ENCODE measurements at regions not wholly inside any gene's neighbourhood (a gene's known extent, or its start where the extent isn't known, plus 50 kb on each side); places are given as distances from the start of the nearest gene placed in this dataset.
"Not testable (repeated sequence)": the region's sequence is repeated elsewhere in the genome, so short reads cannot be mapped to it uniquely, and the experiment has no call there.

DNA sequence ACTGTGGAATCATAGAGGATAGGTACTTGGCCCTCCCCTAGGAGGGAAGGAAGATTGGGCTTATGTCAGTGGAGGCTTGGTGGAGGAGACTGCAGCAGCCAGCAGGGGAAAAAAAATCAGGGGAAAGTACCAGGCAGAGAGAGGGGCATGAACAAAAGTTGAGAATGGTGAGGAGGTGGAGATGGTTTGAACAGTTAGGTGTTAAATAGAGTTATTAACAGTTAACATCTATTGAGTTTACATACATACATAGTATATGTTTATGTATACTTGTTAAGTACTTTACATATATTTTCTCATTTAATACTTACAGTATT, 136.5 kb upstream of the HNRNPU start:
- ATAC-seq (ENCODE audit: low FRiP score) (no peak), DNase-seq (ENCODE audit: low spot score) (no peak)

GRCh38 chr1:244999644-245000043, 135.3 kb upstream of the HNRNPU start:
- DNase-seq (ENCODE audit: low spot score); ATAC-seq (ENCODE audit: low FRiP score): not testable (repeated sequence)

More for the DNA sequence above, 136.5 kb upstream of the HNRNPU start:
- TF ChIP-seq, protein P1, sequence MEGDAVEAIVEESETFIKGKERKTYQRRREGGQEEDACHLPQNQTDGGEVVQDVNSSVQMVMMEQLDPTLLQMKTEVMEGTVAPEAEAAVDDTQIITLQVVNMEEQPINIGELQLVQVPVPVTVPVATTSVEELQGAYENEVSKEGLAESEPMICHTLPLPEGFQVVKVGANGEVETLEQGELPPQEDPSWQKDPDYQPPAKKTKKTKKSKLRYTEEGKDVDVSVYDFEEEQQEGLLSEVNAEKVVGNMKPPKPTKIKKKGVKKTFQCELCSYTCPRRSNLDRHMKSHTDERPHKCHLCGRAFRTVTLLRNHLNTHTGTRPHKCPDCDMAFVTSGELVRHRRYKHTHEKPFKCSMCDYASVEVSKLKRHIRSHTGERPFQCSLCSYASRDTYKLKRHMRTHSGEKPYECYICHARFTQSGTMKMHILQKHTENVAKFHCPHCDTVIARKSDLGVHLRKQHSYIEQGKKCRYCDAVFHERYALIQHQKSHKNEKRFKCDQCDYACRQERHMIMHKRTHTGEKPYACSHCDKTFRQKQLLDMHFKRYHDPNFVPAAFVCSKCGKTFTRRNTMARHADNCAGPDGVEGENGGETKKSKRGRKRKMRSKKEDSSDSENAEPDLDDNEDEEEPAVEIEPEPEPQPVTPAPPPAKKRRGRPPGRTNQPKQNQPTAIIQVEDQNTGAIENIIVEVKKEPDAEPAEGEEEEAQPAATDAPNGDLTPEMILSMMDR (IDR thresholded peaks at IDR 0.05) = no peak

GRCh38 chr1:244998717-244999346, 134.5 kb upstream of the HNRNPU start:
- TF ChIP-seq, protein P1 (IDR thresholded peaks at IDR 0.05) = no peak
- ATAC-seq (ENCODE audit: low FRiP score) (no peak), DNase-seq (ENCODE audit: low spot score) (no peak)

DNA sequence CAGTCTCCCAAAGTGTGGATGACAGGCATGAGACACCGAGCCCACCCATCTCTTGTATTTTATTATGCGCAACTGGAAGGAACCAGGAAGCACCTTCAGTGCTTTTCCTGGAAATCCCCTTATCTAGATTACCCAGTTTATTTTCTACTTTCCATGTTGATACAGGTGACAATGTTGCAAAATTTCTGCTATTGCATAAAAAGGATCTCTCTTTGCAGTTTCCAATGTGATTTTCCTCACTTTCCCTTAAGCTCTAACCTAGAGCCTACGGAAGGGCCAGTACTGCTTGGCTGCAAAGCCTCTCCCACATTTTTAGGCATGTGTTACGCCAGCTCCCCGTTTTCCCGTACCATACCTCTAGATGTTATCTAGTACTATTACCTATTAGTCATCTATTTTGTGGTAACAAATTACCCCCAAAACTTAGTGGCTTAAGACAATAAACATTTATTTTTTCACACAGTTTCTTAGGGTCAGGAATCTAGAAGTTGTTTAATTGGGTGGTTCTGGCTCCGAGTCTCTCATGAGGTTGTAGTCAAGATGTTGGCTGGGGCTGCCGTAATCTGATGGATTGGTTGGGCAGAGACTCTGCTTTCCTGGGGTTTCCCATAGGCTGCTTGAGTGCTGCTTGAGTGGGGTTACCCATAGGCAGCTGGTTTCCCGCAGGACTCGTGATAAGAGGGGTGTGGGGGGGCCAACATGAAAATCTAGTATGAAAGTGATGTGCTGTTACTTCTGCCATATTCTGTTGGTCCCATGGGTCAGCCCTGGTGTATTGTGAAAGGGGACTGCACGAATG, 131.5 kb upstream of the HNRNPU start:
- TF ChIP-seq, protein P1 (IDR thresholded peaks at IDR 0.05) = no peak
- ATAC-seq (ENCODE audit: low FRiP score) (no peak), DNase-seq (ENCODE audit: low spot score) (no peak)

DNA sequence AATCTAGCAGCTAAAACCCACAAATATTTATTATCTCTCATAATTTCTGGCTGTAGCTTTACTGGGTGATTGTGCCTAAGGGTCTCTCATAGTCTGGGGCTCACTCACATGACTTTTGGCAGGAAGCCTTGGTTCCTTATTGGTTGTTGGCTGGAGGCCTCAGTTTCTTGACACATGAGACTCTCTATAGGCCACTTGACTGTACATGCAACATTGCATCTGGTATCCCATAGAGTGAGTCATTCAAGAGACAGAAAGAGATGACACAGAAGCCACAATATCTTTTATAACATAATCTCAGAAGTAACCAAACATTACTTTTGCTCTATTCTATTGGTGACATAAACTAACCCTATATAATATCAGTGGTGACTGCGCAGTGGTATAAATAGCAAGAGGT, 128.5 kb upstream of the HNRNPU start:
- DNase-seq (ENCODE audit: low spot score) (no peak), ATAC-seq (ENCODE audit: low FRiP score) (no peak)
- TF ChIP-seq, protein P1 (IDR thresholded peaks at IDR 0.05) = no peak

DNA sequence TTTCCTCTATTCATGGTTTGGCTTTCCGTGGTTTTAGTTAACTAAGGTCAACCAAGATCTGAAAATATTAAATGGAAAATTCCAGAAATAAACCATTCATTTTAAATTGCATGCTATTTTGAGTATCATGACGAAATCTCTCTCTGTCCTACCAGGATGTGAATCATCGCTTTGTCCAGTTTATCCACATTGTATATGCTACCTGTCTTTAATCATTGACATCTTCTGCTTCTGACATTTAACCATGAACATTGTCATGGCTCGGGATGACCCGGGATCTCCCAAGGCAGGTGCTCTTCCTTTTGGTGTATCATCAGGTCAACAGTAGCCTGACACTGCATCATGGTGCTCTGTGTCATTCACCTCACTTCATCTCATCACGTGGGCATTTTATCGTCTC, 125.5 kb upstream of the HNRNPU start:
- TF ChIP-seq, protein P1 (IDR thresholded peaks at IDR 0.05) = no peak
- no peak for ATAC-seq (ENCODE audit: low FRiP score)
- DNase-seq (ENCODE audit: low spot score) = no peak

DNA sequence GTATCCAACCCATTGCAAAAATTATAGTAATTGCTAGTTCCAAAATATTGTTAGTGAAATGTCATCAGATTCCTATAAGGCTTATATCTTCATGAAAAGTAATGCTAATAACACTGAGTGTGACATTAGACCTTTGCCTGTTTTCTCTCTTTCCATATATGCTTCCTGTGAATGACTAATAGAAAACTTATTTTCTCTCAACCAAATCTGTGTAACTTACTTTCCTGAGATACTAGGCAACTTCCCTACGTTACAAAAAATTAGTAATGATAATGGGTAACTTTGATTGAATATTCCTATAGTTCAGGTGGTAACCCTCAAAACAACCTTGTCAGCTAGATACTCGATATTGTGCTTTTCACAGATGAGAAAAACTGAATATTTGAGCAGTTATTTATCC, 124.2 kb upstream of the HNRNPU start:
- ATAC-seq (ENCODE audit: low FRiP score) (no peak), DNase-seq (ENCODE audit: low spot score) (no peak)
- TF ChIP-seq, protein P1 (IDR thresholded peaks at IDR 0.05) = no peak

All from omental fat pad (tissue), 3 donors.